Gastrocnemius medialis (tissue), 4 donors: ENCODE measurements at regions not wholly inside any gene's neighbourhood (a gene's known extent, or its start where the extent isn't known, plus 50 kb on each side); places are given as distances from the start of the nearest gene placed in this dataset.

Experiments
- POLR2A ChIP-seq, 2 donors: fragments of 450-650 bp; IDR thresholded peaks; one replicate each; pipeline ENCODE4 v1.6.1; 2017; ENCODE audit warnings: antibody characterized with exemption in 2 of 2, mild to moderate bottlenecking in 2 of 2, moderate library complexity in 2 of 2
- TF ChIP-seq, protein P1 (sequence below), 5 experiments: fragments of 450-650 bp in 3 of 5; fragments of 200-600 bp in 2 of 5; sonication (generic) in 2 of 5; IDR thresholded peaks in 4 of 5; conservative IDR thresholded peaks in 1 of 5; 1 replicate in 4 of 5; 2 replicates in 1 of 5; pipeline ENCODE4 v1.5.1; 2016 to 2019; ENCODE audit warnings: antibody characterized with exemption in 5 of 5, mild to moderate bottlenecking in 3 of 5, moderate library complexity in 3 of 5

DNA sequence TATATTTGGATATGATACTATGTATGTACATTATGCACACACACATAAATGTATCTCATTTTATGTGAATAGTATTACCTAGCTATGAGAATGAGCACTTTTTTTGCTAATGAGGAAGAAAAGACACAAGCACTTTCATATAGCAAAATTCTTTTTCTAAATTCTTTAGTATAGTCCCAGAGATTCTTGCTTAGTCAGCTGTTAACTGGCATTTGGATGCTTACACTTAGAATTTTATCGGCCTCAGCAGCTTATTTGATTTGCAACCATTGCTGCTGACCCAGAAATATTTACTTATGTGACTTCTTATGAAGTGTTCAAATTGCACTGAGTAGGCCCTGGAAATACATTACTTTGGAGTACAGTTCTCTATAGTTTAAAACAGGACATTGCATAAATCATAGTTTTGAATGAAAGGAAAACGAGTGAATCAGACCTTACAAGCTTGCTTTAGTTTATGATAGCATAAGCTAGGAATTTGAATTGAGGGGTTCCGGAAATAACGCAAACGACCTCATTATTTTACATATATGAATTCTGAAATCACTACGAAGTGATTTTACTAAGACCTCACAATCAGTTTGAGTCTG is 653.9 kb upstream of the NEGR1 start:
- TF ChIP-seq, protein P1, sequence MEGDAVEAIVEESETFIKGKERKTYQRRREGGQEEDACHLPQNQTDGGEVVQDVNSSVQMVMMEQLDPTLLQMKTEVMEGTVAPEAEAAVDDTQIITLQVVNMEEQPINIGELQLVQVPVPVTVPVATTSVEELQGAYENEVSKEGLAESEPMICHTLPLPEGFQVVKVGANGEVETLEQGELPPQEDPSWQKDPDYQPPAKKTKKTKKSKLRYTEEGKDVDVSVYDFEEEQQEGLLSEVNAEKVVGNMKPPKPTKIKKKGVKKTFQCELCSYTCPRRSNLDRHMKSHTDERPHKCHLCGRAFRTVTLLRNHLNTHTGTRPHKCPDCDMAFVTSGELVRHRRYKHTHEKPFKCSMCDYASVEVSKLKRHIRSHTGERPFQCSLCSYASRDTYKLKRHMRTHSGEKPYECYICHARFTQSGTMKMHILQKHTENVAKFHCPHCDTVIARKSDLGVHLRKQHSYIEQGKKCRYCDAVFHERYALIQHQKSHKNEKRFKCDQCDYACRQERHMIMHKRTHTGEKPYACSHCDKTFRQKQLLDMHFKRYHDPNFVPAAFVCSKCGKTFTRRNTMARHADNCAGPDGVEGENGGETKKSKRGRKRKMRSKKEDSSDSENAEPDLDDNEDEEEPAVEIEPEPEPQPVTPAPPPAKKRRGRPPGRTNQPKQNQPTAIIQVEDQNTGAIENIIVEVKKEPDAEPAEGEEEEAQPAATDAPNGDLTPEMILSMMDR (IDR thresholded peaks at IDR 0.05 in 4 of 5, conservative IDR thresholded peaks at IDR 0.05 in 1 of 5) = no peak
- no peak for TF ChIP-seq POLR2A (IDR thresholded peaks at IDR 0.05)
